GM04504 (cell line): ENCODE measurements at regions not wholly inside any gene's neighbourhood (a gene's known extent, or its start where the extent isn't known, plus 50 kb on each side); places are given as distances from the start of the nearest gene placed in this dataset.

ENCODE experiments used
- DNase-seq: peaks from one replicate; pipeline ENCODE4 v3.0.0-alpha.2; 2012; ENCODE audit warnings: low read depth

DNA sequence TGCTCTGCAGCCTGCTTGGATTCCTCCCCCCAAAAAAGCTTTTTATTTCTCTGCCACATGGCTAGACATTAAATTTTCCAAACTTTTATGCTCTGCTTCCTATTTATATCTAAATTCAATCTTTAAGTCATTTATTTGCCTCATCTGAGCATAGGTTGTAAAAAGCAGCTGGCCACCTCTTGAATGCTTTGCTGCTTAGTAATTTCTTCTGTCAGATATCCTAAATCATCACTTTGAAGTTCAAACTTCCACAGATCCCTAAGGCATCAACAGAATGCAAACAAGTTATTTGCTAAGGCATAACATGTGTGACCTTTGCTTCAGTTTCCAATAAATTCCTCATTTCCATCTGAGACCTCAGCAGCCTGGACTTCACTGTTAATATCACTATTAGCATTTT, 209.6 kb downstream of the FSCB start:
- no peak for DNase-seq

DNA sequence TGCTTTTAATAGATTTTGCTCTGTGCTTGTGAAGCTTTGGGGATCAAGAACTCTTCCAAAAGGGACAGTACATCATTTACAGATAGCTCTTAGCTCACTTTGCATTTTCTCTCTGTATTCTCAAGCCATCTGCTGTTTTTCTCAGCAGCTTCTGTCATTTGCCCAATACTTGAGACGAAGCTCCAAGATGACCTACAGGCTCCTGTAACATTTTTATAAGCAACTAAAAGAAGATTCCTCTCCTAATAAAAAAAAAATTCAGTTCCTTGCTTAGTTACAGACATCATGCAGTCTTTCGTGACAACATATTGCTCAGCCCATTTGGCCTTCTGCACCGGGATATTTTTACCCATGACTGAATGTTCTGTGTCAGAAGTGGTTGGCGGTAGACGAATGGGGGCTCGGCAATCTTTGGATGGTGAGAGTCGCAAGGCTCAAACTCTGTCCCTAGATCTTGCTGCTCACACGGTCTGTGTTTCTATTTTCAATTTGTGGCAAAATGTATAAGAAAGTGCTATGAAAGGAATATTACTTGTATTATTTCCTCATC, 215.6 kb downstream of the FSCB start:
- no peak for DNase-seq

DNA sequence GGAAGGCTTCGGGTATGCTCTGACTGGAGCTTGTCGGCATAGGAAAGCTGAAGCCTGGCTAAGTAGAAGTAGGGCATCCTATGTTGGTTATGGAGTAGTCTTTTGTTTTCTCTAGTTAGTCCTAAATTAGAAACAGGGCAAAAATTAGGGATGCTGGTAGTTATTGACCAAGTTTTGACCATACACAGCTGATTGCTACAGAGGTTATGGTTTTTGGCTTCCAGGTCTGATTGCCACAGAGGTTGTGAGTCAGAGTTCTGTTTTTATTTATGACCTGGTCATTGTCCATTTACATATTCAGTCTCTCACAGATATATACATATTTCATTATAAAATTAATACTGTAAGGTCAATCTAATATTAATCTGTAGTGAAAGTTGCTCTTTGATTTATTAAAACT, 219.2 kb downstream of the FSCB start:
- no peak for DNase-seq

DNA sequence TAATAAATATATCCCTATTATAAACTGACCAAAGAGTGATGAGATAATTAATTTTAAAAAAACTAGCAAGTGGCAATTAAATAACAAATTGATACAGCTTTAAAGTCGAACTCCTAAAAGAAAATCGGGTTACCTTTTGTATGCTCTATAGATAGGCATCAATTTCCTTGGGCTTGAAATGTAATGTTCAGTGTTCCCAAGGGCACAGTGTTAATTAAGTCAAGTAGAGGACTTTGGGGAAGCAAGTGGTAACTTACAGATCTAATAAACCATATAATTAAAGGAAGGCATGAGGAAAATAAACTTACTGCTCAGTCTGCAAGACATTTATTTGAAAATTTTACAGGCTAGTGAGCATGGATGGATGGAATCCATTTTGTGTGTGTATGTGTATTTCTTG, 220.9 kb downstream of the FSCB start:
- DNase-seq = no peak

DNA sequence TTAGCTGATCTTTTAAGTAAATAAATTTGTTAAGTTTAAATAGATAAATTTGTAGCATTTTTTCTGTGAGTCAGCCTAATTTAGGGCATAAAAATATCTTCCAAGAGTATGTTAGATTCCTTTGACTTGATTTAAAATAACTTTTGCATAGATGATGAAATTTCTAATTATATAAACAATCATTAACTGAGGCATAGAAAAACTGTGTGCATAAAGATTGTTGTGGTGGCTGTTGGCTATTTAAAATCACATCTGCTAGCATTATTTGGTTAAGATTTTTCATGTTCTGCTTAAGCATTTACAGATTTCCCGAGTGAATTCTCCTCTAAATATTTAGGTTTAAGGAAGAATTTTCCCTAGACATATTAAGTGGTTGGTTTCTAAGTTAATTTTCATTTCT, 223.2 kb downstream of the FSCB start:
- no peak for DNase-seq

DNA sequence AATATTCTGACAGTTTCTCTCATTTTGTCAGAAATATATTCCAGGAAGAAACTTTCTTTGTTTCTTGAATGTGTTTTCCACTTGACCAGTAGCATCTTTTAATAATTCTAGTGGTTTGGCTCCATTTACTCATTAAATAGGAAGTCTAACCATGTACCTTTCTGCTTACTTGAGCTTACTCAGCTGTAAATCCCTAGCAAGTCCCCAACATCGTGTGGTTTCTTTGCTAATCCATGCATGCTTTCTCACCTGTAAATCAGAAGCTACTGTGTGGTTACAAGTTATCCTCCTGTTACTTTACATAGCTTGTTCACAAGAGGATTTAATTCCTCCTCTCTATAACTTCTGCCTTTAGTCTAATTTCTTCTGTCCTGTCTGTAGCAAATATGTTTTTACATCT, 227.7 kb downstream of the FSCB start:
- no peak for DNase-seq

DNA sequence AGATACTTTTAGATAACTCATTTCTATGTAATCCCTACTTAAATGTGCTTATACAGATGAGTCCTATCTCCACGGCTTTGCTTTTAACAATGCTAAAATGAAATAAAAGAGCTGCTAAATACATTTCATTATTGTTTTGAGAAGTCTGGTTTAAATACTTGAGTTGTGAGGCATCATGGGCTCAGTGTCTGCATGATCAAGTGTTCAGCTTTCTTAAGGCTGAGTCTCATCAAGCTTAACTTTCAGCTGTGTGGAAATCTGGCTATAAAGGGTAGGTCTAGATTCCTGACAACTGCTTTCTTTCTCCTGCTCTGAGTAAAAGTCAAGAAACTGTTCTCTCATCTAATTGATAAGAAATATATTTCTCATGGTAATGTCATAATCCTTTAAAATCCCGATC, 235.4 kb downstream of the FSCB start:
- DNase-seq = no peak

DNA sequence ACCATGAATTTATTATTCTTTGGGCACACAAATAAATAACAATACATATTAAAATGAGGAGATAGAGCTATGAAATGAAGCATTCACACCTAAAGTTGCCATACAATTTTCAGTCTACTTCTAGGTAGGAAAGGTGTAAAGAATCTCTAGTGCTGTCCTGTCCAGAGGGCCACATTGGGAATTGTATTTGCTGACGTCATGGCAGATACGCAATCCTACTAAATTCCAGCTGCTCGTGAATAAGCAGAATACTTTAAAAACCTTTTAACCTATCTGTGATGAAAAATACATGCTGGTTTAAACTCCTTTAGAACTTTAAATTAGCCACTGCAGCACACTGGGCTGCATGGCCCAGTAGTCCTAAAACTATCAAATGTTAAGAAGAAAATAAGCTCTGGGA, 236.1 kb downstream of the FSCB start:
- DNase-seq = no peak

DNA sequence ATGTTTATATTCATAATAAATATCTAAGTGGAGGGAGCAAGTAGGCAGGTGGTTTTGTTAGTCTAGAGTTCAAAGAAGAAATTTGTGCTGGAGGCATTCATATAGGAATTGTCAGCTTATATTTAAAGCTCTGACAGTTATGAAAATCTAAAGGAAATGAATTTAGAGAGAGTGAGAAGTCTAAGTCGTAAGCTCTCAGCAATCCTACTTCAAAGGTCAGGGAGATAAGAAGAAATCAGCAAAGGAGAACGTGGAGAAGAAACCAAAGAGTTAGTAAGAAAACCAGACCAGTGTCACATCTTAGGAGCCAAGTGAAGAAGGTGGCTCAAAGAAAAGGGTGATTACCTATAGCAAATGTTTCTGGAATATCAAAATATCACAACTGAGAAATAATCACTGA, 241.8 kb downstream of the FSCB start:
- DNase-seq = no peak

DNA sequence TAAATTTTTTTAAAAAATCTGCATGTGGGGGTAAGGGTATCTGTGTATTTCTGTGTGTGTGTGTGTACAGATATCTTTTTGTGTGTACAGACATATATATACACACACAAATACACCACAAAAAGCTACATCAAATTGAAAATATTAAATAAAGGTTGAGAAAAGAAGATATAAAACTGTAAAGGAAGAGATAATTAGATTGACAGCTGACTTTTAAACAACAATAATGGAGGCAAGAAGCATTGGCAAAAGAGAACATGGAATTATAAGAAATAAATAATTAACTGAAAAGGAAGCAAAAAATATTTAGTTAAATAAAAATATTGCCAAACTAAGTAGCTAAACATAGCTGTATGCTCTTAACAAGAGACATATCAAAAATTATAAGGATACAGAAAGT, 291.4 kb downstream of the FSCB start:
- no peak for DNase-seq

DNA sequence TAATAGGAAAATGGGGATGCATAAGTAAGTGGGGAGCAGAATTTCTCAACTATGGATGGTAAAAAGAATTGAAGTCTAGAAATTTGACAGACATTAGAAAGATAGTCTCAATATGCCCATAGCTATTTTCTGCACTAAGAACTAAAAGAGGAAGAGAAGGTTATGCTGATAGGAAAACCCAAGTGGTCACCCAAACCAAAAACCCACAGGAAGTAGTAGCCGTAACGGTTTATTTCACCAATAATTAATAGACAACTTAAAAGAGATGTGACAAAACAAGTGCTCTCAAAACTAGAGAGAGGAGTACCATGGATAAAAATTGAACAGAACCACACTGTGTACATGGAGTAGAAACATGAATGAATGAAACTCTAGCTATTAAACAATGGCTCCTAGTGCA, 295.4 kb downstream of the FSCB start:
- DNase-seq = no peak

DNA sequence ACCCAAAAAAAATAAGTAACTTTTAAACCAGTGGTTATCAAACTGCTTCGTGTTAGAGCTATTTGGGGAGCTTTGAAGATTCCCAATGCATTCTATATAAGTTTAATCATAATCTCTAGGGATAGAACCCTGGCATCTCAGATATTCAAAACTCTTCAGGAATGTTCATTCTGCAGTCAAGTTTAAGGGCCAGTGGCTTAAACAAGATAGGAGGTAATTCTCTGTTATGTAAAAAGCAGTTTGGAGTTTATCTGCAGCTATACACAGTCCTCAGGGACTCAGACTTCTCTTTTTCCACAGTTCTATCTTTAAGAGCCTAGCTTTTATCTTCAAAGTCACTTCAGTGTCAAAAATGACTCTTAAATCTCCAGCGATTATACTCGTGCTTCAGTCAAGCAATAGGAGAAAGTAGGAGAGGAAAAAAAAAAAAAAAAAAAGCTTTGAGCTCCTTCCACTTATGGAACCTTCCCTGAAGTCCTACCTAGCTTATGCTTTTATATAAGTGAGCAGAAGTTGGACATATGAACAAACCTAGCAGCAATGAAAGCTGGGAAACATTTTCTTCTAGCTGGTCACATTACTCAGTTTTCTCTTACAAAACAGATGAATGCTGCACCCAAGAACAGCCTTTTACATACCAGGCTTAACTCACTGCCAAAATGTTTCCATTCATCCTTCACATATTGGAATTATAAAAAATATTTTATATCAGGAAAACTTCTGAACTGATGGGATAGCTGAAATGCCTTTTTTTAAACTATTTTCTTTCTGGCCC, 302.8 kb downstream of the FSCB start:
- DNase-seq = no peak

DNA sequence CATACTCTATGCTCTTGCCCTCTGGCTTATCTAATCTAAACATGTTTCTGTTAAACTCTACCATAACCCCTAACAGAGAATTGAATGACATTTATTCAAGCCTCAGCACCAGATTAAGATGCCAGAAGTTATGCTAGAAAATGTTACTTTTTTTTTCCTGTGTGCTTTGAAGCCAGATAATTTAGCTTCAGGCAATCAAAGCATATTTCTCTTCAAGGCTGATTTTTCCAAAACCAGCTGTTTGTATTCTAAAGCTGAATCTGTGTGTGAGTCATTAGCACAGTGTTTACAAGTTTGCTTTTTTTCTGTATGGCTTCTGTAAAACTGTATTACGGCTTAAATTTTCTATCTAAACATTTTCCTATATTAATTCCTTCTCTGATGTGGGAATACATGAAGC, 326.1 kb downstream of the FSCB start:
- no peak for DNase-seq

DNA sequence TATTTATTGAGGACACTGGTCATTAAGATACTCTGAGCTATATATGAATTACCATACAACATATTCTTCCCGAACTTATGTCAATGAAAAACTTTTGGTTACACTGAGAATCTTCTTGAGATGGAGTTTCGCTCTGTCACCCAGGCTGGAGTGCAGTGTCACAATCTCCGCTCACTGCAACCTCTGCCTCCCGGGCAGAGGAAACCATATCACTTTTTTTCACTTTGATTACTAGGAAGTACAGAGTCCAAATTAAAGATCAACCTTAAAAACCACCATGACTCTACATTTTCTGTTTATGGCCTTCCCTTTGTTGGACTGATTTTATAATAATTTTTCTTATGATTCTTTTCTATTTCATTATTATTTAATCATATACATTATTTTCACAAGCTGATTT, 336.5 kb downstream of the FSCB start:
- DNase-seq = no peak

DNA sequence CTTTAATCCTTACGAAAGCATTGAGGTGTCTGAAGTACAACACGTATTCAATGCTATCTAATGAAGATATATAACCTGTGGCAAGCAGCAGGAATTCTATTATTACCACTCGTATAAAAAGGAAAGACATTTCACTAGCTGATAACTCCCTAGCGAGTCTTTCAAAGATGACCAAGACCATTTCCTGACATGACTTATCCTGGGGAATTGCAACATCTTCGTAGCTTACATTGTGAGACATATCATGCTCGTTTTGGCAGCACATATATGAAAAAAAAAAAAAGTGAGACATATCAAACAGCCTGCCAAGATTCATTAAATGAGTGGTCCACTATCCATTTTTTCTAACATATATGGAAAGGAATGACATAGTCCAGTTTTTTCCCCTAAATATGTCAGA, 337.0 kb downstream of the FSCB start:
- DNase-seq = no peak

DNA sequence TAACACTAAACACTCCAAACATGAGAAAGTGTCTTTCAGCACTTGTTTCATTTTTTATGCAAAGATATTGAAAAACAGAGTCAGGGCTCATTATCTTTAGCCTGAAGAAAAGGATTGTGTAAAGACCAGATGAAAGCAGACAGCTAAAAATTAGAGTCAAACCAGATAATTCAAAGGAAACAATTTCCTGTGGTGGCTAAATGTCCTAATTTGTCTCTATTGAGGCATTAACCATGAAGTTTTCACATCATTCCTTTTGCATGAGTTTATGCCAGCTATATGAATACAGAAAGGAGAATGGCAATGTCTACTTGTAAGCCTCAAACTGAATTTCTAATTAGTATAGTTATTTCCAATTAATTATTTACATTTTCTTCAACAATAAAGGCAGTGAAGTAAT, 338.5 kb downstream of the FSCB start:
- no peak for DNase-seq

DNA sequence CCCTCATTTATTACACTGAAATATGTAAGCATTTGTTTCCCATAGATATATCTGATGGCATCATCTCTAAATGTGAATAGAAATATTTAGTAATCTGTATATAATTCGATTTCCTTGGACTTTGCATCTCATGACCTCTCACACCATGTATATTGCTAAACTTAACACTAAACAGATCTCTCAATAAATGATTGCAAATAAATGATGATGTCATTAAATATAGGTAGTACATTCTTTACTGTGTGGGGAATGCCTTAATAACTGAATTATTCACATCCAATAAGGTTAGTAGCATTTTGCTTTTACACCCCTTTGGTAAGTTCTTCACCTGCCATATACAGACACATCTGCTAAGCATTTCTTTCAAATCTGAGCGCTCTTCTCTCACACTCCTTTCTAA, 340.5 kb downstream of the FSCB start:
- no peak for DNase-seq

DNA sequence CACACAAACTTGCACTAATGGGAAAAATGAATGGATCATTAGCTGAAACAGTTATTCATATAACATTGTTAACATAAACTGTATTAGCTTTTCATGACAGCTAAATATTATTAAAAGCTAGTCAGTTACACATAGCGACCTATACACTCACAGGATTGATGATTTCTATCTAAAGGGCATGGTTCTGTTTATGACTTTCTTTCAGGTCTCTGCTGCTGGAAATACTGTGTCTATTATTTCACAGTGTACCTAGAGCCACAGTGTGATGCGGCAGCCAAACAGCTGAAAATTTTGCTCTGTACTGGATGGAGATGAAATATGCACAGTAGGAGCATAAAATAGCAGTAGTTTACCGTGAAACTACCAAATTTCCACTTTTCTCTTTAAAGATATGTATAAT, 341.1 kb downstream of the FSCB start:
- DNase-seq = no peak

DNA sequence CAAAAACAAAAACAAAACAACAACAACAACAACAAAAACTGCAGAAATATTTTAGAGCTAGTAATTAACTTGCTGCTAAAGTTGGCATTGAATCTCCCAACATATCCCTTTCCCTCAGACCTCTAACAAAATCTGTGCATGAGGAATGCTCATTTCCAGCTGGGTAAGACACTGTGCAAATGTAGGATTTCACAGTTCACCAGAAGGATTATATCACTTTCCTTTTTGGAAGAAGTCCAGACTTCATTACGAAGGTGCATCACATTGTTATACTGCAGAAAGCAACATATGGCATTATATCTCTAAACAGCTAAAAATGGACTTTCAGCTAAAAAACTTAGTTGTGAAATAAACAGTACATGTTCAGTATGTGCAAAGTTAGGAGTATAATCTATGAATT, 341.8 kb downstream of the FSCB start:
- no peak for DNase-seq

DNA sequence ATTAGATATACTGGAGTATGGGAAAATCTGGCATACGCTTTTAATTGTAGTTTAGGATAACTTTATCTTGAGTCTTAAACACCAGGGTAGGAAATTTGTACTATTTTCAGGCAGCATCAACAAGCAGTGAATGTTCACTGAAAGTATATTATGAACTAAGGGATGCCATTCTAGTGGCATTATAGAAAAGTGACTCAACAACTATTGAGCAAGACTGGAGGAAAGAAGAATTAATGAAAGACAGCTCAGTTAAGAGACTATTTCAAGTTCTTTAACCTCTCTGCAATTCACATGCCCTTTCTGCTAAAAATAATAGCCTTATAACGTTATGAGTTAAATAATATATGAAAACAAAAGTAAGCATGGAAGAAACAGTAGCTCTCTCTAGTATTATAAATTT, 343.1 kb downstream of the FSCB start:
- no peak for DNase-seq

DNA sequence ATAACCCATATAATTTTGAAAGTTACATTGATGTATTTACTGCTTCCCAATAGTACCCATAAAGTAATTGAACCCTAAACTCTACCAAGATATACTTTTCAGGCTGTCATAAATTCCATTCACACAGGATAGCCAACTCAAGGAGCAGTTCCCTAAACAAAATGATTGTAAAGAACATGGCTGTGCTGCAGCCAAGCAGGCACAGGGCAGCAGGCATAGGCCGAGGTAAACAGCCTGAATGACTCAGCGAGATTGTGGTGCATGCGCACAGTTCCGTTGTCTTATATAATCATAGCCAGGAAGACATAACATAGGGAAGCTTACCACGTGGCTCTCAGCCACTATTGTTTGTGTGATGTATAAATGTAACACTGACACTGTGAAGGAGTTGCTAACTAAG, 344.9 kb downstream of the FSCB start:
- no peak for DNase-seq

DNA sequence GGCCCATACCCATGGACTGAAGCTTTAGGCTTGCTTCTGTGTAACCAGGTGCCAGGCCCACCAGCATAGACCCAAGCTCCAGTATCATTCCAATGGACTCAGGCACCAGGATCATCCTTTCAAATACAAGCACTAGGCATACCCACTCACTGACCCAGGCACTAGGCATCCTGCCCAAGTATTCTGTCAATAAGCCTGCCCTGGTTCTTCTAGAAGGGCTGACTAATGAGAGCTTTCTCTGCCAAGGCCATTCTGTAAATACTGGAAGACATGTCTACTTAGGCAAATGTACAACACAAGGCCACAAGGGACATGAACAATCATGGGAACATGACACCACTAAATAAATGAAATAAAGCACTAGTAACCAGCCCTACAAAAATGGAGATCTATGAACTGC, 352.2 kb downstream of the FSCB start:
- DNase-seq = no peak

DNA sequence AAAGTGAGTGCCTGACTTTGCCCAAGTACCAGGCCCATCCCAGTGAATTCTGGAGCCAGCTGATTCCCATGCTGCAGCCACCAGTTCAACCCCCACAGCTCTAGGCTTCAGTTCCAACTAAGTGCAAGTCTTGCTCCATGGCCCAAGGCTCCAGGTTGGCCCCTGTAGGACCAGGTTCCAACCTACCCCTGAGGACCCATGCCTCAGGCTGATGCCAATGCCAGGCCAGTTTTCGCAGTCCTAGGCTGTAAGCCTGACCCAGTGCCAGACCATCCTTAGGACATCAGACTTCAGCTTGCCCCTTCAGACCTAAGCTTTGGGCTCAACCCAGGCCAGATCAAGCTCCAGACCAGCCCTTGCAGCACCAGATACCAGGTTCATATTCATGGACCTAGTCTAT, 352.6 kb downstream of the FSCB start:
- DNase-seq = no peak

DNA sequence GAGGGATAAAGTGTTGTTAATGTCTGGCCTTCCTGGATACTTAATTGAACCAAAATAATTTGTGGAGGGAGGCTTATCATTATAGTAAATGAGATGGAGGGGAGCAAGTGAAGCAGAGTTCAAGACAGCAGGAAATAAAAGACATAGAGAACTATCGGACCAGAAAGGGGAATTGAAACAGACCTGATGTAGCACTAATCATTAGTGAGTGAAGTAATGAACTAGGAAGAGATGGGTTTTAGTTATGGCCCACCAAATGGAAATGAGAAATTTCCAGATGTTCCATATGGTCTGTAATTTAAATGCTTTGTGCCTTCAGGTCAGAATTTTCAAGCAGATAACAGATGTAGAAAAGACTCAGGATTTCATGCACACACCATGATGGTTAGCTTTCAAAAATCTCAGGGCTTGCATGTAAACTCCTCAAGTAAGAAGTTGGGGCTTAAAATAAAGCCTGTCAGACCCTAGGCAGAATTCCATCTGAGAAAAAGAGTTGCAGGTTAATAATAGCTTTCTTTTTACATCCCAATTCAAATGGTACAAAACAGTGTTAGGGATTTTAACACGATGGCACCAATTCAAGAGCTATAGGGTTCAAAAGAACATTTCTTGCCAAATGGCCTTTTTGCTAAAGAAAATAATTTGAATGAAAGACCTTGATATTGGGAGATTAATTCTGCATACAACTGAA, 355.8 kb downstream of the FSCB start:
- DNase-seq = no peak
